OCI-LY1 (cell line): ENCODE measurements at regions not wholly inside any gene's neighbourhood (a gene's known extent, or its start where the extent isn't known, plus 50 kb on each side); places are given as distances from the start of the nearest gene placed in this dataset.

Experiments used
- CTCF ChIP-seq: fragments of 200-600 bp; sonication (generic), shearing (Covaris generic); IDR thresholded peaks from 2 replicates; pipeline ENCODE4 v1.5.1; 2017; ENCODE audit warnings: mild to moderate bottlenecking, antibody characterized with exemption, low read length, moderate library complexity, mixed read lengths
- EZH2 ChIP-seq: fragments of 200-600 bp; sonication (generic), shearing (Covaris generic); IDR thresholded peaks from 2 replicates; pipeline ENCODE4 v1.8.0; 2017; ENCODE audit warnings: borderline replicate concordance, mixed run types, mild to moderate bottlenecking, antibody characterized with exemption, low read length, moderate library complexity, mixed read lengths

- TF ChIP-seq CTCF (no peak), EZH2 (no peak)
Measured at GRCh38 chr9:129418451-129418850, 202.4 kb downstream of the C9orf50 start.
